ENCODE measurements at regions not wholly inside any gene's neighbourhood (a gene's known extent, or its start where the extent isn't known, plus 50 kb on each side); places are given as distances from the start of the nearest gene placed in this dataset.

GRCh38 chr7:47677664-47678063 is 95.8 kb upstream of the TNS3 start:
- Histone ChIP-seq H3K27me3 (replicated peaks in 1 of 4; ENCODE audit: control insufficient read depth in 3 of 4, extremely low read depth in 1 of 4, insufficient read depth in 3 of 4, low read length in 3 of 4) (no peaks in the 10 kb centered on the region), H4K8ac (ENCODE audit: extremely low read depth, insufficient read depth, low read length) (no peak overlapping the region), H3K14ac (ENCODE audit: insufficient read length) (no peak overlapping the region), H3K56ac (replicated peaks; ENCODE audit: insufficient read length, low read depth, low read length) (no peak overlapping the region), H3K18ac (ENCODE audit: extremely low read depth, low read length) (no peak overlapping the region), H3K9ac (replicated peaks in 1 of 4; ENCODE audit: extremely low read depth in 1 of 4, low read depth in 3 of 4, low read length in 3 of 4) (no peak overlapping the region), H2BK120ac (replicated peaks; ENCODE audit: low read depth, low read length) (no peak overlapping the region), H3K9me3 (ENCODE audit: insufficient read depth in 2 of 2, low read depth in 1 of 2, low read length in 1 of 2) (0 out of 4 replicates have a peak, but pooled peaks cover 0 to 10% of the 10 kb centered on the region in 2 experiments), H3K23me2 (ENCODE audit: low read depth, low read length) (peaks cover 3% of the 10 kb centered on the region; the same call in 1 of the 2 replicates), H2BK5ac (ENCODE audit: low read depth, low read length) (no peak overlapping the region), H4K20me1 (replicated peaks in 1 of 2; ENCODE audit: control insufficient read depth in 1 of 2, insufficient read depth in 2 of 2, low read length in 2 of 2) (no peaks in the 10 kb centered on the region), H3K4me3 (ENCODE audit: extremely low read depth in 1 of 4, insufficient read depth in 2 of 4, low read depth in 3 of 4, low read length in 4 of 4) (no peak overlapping the region), H3K36me3 (ENCODE audit: control insufficient read depth in 2 of 4, insufficient read depth in 4 of 4, low read length in 3 of 4) (no peaks in the 10 kb centered on the region), H2BK20ac (ENCODE audit: low read length) (peak overlapping the region; percentile 72; the same call in 1 of the 2 replicates), H3K4me1 (replicated peaks in 1 of 4; ENCODE audit: control insufficient read depth in 3 of 4, insufficient read depth in 4 of 4, low read length in 3 of 4) (peaks cover 2 to 16% (median 11%) of the 10 kb centered on the region in 4 experiments; a peak in 6 of 7 replicates), H3K27ac (ENCODE audit: low read depth, low read length) (no peak overlapping the region), H2BK15ac (ENCODE audit: low read length) (no peak overlapping the region), H3K79me1 (ENCODE audit: low read depth, low read length) (no peaks in the 10 kb centered on the region), H3K23ac (ENCODE audit: insufficient read length) (no peak overlapping the region), H2AK5ac (ENCODE audit: low read depth, low read length) (no peak overlapping the region), H3K4ac (replicated peaks; ENCODE audit: insufficient read length, low read depth, low read length) (no peak overlapping the region), H4K91ac (replicated peaks; ENCODE audit: insufficient read length, low read length) (no peak overlapping the region), H3K79me2 (ENCODE audit: control insufficient read depth in 1 of 2, insufficient read depth in 2 of 2, low read length in 2 of 2) (no peaks in the 10 kb centered on the region), H2BK12ac (ENCODE audit: low read depth, low read length) (0 out of 2 replicates have a peak overlapping the region, but pooled peaks have one; percentile 12), H3K4me2 (ENCODE audit: insufficient read depth in 1 of 2, low read depth in 2 of 2, low read length in 2 of 2) (no peak overlapping the region), H2AFZ (ENCODE audit: low read length) (no peak overlapping the region), H4K5ac (ENCODE audit: insufficient read length, low read depth, low read length) (no peak overlapping the region)
- ChIA-PET POLR2A (ENCODE audit: partially characterized antibody) (no interaction called here), CTCF (ENCODE audit: partially characterized antibody) (no interaction called here)
- WGBS, 2 experiments (ENCODE audit: extremely low coverage in 1 of 2, insufficient coverage in 1 of 2, insufficient read length in 1 of 2, insufficient replicate concordance in 2 of 2, low coverage in 1 of 2, low lambda C conversion rate in 2 of 2, missing lambda C conversion rate in 1 of 2): 91% methylated on average over 1 of the region's 1 CpG; no CpG with 5 or more reads in 1 of the 2 experiments
- no peak for DNase-seq (ENCODE audit: low read depth in 1 of 2, low spot score in 2 of 2)
- TF ChIP-seq SIN3A (conservative IDR thresholded peaks at IDR 0.05 in 1 of 2, IDR thresholded peaks at IDR 0.05 in 1 of 2; ENCODE audit: low read depth in 1 of 2, low read length in 2 of 2): no peak
- no peak for TF ChIP-seq CEBPB (IDR thresholded peaks at IDR 0.05; ENCODE audit: low read depth, low read length)
- TF ChIP-seq E2F6 (IDR thresholded peaks at IDR 0.05): no peak
- no peak for TF ChIP-seq POU5F1 (IDR thresholded peaks at IDR 0.05; ENCODE audit: low read depth, low read length)
- TF ChIP-seq PHF8 (conservative IDR thresholded peaks at IDR 0.05; ENCODE audit: low read depth, low read length): no peak
- no peak for TF ChIP-seq SIX5 (IDR thresholded peaks at IDR 0.05; ENCODE audit: low read depth, low read length)
- TF ChIP-seq SP4 (IDR thresholded peaks at IDR 0.05; ENCODE audit: low read length): no peak
- no peak for TF ChIP-seq CTCF (IDR thresholded peaks at IDR 0.05; ENCODE audit: control extremely low read depth in 1 of 3, insufficient read depth in 1 of 3, low read depth in 1 of 3, low read length in 3 of 3)
- FAIRE-seq: no peak
